C4-2B (cell line): ENCODE measurements at regions not wholly inside any gene's neighbourhood (a gene's known extent, or its start where the extent isn't known, plus 50 kb on each side); places are given as distances from the start of the nearest gene placed in this dataset.

Experiments used
- H3K27ac ChIP-seq: fragments of 450-650 bp; 2 replicates; pipeline ENCODE4 v1.5.1; 2017
- CTCF ChIP-seq: fragments of 450-650 bp; conservative IDR thresholded peaks from 2 replicates; pipeline ENCODE4 v1.5.1; 2017; ENCODE audit warnings: mild to moderate bottlenecking
- ZFX ChIP-seq: fragments of 450-650 bp; IDR thresholded peaks from 2 replicates; pipeline ENCODE4 v1.6.1; 2017

GRCh38 chr16:48105976-48106375, 49.8 kb downstream of the ABCC12 start:
- TF ChIP-seq ZFX (no peak), CTCF (no peak)
- H3K27ac ChIP-seq = no peak overlapping the region

GRCh38 chr16:48105456-48105855, 50.3 kb downstream of the ABCC12 start:
- TF ChIP-seq ZFX (no peak), CTCF (no peak)
- no peak overlapping the region for H3K27ac ChIP-seq

DNA sequence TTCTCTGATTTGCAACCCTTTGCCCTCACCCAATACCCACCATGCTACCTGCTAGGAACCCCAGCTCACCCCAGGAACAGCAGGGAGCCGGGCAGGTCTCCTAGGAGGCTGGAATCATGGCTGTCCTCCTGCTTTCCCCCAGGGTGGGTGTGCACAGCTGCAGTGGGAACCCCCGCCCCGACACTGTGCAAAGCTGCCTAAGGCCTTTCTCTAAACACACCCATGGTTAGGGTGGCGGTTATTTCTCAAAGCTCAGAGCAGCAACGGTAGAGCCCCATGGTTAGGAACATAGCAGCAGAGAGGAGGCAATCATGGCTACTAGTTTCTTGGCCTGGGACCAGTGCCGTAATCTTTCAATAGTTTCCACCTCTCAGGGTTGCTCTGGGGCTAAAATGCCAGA, 52.2 kb downstream of the ABCC12 start:
- no peak for TF ChIP-seq CTCF
- TF ChIP-seq ZFX = no peak
- H3K27ac ChIP-seq = no peak overlapping the region

DNA sequence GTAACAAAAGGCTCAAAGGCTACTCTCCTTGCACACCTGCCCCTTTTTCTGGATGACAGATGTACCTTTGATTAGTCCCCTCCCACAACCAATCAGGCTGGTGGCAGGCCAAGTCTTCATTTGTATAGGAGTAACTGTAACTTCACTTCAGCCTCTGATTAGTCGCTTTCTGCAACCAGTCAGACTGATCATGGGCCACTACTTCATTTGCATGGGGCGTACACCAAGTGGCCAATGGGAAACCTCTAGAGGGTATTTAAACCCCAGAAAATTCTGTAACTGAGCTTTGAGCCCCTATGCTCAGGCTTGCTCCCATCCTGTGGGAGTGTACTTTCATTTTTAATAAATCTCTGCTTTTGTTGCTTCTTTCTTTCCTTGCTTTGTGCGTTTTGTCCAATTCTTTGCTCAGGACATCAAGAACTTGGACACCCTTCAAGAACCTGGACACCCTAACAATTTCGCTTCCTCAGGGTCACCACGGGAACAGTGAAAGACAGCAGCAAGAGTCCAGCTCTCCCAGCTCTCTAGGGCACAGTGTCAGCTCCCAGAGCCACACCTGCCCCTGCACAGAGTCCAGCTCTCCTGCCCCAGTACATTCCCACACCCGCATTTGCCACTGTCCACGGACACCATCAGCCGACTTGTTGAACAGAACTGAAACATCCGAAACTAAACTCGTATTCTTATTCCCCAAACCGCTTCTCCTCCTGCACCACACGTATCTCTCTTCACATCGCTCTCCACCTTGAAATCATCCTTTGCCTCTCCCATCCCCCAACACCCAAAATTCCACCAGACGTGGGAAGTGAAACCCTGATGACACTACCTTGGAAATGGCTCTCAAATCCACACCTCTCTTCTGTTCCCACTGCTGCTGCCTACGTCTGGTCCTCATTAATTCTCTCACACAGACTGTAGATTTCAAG, 53.4 kb downstream of the ABCC12 start:
- TF ChIP-seq ZFX (no peak), CTCF (no peak)

DNA sequence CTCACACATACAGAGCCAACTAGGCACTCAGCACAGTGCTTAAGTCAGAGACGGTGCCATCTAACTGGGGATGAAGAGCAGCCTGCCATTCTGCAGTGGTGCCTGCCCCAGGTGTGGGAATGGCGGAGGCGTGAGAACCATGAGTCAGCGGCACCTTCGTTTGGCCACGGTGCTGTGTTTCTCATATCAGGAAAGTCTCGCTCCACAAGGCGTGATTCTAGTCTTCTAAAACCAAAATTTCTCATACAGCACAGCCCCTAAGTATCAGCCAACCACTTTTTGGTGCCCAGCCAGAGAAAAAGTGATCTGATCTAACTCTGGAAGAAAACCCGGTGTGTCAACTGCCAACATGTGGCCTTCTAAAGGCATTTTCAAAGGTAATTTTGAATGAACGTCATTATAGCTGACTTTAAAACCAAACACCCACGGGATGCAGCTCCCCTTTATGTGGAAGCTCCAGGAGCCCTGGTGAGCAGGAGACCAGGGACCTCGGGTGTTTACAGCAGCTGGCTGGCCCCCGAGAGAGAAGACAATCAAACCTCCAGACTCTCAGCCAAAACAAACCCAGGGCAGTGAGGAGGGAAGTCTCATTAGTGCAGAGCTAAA, 54.6 kb downstream of the ABCC12 start:
- TF ChIP-seq CTCF = no peak
- no peak for TF ChIP-seq ZFX
- no peak overlapping the region for H3K27ac ChIP-seq

More for the DNA sequence above, 53.4 kb downstream of the ABCC12 start:
- H3K27ac ChIP-seq = no peak overlapping the region

- TF ChIP-seq CTCF = no peak
- TF ChIP-seq ZFX = no peak
- H3K27ac ChIP-seq = no peak overlapping the region
Measured at GRCh38 chr16:48099455-48099854, 56.3 kb downstream of the ABCC12 start.

DNA sequence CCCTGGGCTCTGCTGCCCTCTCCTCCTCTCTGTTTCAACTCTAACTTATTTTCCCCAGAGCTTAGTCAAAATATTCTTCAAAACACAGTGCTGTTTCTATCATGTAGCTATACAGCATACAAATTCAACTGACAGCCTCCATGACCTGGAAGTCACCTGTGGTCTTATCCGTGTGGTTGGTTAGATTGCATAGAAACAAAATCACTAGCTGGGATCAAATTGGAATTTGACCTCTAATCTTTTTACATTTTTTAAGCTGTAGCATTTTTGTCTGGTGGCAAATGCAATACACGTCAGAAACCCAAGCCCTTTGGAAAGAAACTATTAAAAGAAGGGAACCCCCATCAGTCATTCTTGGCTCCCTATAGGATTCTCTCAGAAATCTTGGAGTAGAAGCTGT, 57.3 kb downstream of the ABCC12 start:
- H3K27ac ChIP-seq = no peak overlapping the region
- no peak for TF ChIP-seq CTCF
- no peak for TF ChIP-seq ZFX
